Endodermal cell (in vitro differentiated cells): ENCODE measurements at regions not wholly inside any gene's neighbourhood (a gene's known extent, or its start where the extent isn't known, plus 50 kb on each side); places are given as distances from the start of the nearest gene placed in this dataset.

Experiments used
- DNase-seq: peaks from one replicate; pipeline ENCODE4 v3.0.0-alpha.2; 2017
- H3K27ac ChIP-seq: 2 replicates; pipeline ENCODE4 v1.5.1; 2013; ENCODE audit warnings: mild to moderate bottlenecking, low read depth, low read length, moderate library complexity
- H3K27me3 ChIP-seq: 2 replicates; pipeline ENCODE4 v1.6.1; 2013; ENCODE audit warnings: mild to moderate bottlenecking, low read length, moderate library complexity; ENCODE audit not compliant: insufficient read depth, control insufficient read depth, poor library complexity, severe bottlenecking
- H3K36me3 ChIP-seq: 2 replicates; pipeline ENCODE4 v1.7.0; 2013; ENCODE audit warnings: mild to moderate bottlenecking, low read length, moderate library complexity; ENCODE audit not compliant: control insufficient read depth, insufficient read depth
- H3K4me1 ChIP-seq: one replicate; pipeline ENCODE4 v1.7.0; 2013; ENCODE audit warnings: low read length; ENCODE audit not compliant: control insufficient read depth, insufficient read depth
- H3K4me3 ChIP-seq: 2 replicates; pipeline ENCODE4 v1.5.1; 2013; ENCODE audit warnings: mild to moderate bottlenecking, low read length, moderate library complexity
- H3K9ac ChIP-seq: 2 replicates; pipeline ENCODE4 v1.6.1; 2013; ENCODE audit warnings: mild to moderate bottlenecking, low read length, moderate library complexity; ENCODE audit not compliant: poor library complexity, severe bottlenecking; ENCODE audit errors: extremely low read depth
- H3K9me3 ChIP-seq: 2 replicates; pipeline ENCODE4 v1.6.1; 2013; ENCODE audit warnings: mild to moderate bottlenecking, low read length, moderate library complexity; ENCODE audit not compliant: control insufficient read depth
- H3K27ac Mint-ChIP-seq: 2 replicates; pipeline ENCODE4 v1.8.0; 2020; ENCODE audit warnings: mixed read lengths
- H3K27me3 Mint-ChIP-seq: 2 replicates; pipeline ENCODE4 v1.8.0; 2021; ENCODE audit warnings: mild to moderate bottlenecking, mixed read lengths; ENCODE audit not compliant: insufficient read depth
- H3K36me3 Mint-ChIP-seq: 2 replicates; pipeline ENCODE4 v1.8.0; 2020; ENCODE audit warnings: low read depth, mixed read lengths
- H3K4me1 Mint-ChIP-seq: 2 replicates; pipeline ENCODE4 v1.8.0; 2020; ENCODE audit warnings: mixed read lengths
- H3K4me3 Mint-ChIP-seq: 2 replicates; pipeline ENCODE4 v1.8.0; 2020; ENCODE audit warnings: mild to moderate bottlenecking, moderate library complexity, mixed read lengths
- H3K9me3 Mint-ChIP-seq: 2 replicates; pipeline ENCODE4 v1.8.0; 2020; ENCODE audit warnings: mild to moderate bottlenecking, mixed read lengths
- WGBS, 2 experiments: methylation state at CpG; one replicate each; pipeline versions ENCODE4 v1.1.5 to v1.1.7; 2013; ENCODE audit warnings: missing lambda C conversion rate in 2 of 2, mixed read lengths in 1 of 2; ENCODE audit not compliant: insufficient coverage in 1 of 2, insufficient read length in 1 of 2; 5-methylcytosine and 5-hydroxymethylcytosine counted together
- TF ChIP-seq, protein P1 (sequence below): fragments of 200-600 bp; sonication (generic); conservative IDR thresholded peaks from 2 replicates; pipeline ENCODE4 v1.5.0; 2021; ENCODE audit warnings: antibody characterized with exemption, mild to moderate bottlenecking

DNA sequence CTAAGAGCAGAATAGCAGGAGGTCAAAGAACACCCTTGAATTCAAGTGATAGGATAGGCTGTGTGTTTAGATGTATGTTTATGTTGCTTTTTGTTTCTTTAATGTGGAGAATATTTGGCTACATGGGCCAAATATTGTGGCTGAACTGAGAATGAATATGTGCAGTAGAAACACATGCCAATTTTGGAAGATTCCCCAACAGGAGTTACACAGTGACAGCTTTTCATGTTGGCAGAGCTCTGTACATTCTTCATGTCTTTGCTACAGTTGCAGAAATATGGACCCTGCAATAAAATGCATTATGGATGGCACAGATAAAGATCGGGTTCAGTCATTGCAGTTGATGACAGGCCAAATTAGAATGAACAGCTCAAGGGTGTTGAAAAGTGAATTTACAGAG is 82.8 kb upstream of the SLC4A4 start:
- Histone ChIP-seq H3K27ac (no peak overlapping the region), H3K9ac (no peak overlapping the region), H3K9me3 (no peaks in the 10 kb centered on the region), H3K27me3 (no peaks in the 10 kb centered on the region), H3K36me3 (no peaks in the 10 kb centered on the region), H3K4me3 (no peak overlapping the region), H3K4me1 (no peaks in the 10 kb centered on the region)
- Mint-ChIP-seq H3K27ac (no peak overlapping the region), H3K4me1 (peaks cover 1% of the 10 kb centered on the region), H3K4me3 (no peak overlapping the region), H3K27me3 (no peaks in the 10 kb centered on the region), H3K36me3 (no peaks in the 10 kb centered on the region), H3K9me3 (no peaks in the 10 kb centered on the region)
- DNase-seq: no peak
- 83 to 90% methylated on average over 1 of the region's 1 CpG for WGBS, 2 experiments
- TF ChIP-seq, protein P1, sequence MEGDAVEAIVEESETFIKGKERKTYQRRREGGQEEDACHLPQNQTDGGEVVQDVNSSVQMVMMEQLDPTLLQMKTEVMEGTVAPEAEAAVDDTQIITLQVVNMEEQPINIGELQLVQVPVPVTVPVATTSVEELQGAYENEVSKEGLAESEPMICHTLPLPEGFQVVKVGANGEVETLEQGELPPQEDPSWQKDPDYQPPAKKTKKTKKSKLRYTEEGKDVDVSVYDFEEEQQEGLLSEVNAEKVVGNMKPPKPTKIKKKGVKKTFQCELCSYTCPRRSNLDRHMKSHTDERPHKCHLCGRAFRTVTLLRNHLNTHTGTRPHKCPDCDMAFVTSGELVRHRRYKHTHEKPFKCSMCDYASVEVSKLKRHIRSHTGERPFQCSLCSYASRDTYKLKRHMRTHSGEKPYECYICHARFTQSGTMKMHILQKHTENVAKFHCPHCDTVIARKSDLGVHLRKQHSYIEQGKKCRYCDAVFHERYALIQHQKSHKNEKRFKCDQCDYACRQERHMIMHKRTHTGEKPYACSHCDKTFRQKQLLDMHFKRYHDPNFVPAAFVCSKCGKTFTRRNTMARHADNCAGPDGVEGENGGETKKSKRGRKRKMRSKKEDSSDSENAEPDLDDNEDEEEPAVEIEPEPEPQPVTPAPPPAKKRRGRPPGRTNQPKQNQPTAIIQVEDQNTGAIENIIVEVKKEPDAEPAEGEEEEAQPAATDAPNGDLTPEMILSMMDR: no peak

- TF ChIP-seq, protein P1: no peak
- Mint-ChIP-seq H3K4me3 (no peak overlapping the region), H3K36me3 (no peaks in the 10 kb centered on the region), H3K9me3 (no peaks in the 10 kb centered on the region), H3K4me1 (peaks cover 7% of the 10 kb centered on the region), H3K27me3 (no peaks in the 10 kb centered on the region), H3K27ac (no peak overlapping the region)
- Histone ChIP-seq H3K27me3 (no peaks in the 10 kb centered on the region), H3K9ac (no peak overlapping the region), H3K4me3 (no peak overlapping the region), H3K27ac (no peak overlapping the region), H3K36me3 (no peaks in the 10 kb centered on the region), H3K4me1 (no peaks in the 10 kb centered on the region), H3K9me3 (no peaks in the 10 kb centered on the region)
- no peak for DNase-seq
- WGBS, 2 experiments: 50 to 58% methylated on average over 2 to 3 of the region's 3 CpGs
Measured at GRCh38 chr4:71257761-71258160, 81.1 kb upstream of the SLC4A4 start.

DNA sequence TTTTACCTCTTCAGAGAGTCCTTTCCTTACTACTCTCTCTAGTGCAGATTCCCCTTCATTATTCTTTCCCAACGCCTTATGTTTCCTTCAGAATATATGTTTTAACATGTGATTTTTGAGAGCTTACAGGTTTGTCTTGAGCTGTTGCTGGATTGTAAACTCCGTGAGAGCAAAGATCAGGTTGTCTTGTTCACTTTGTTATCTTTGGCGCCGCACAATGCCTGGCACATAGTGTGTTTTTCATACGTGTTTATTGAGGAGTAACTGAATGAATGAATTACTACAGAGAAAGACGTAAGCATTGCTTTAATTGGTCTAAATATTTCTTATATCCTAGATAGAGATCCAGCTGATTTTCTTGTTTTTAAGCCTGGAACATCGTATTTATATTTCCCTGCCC is 80.5 kb upstream of the SLC4A4 start:
- H3K36me3 ChIP-seq: no peaks in the 10 kb centered on the region

More for the DNA sequence above, 80.5 kb upstream of the SLC4A4 start:
- Histone ChIP-seq H3K9ac (no peak overlapping the region), H3K4me1 (no peaks in the 10 kb centered on the region), H3K27me3 (no peaks in the 10 kb centered on the region), H3K4me3 (no peak overlapping the region), H3K9me3 (no peaks in the 10 kb centered on the region), H3K27ac (no peak overlapping the region)
- Mint-ChIP-seq H3K4me1 (peaks cover 7% of the 10 kb centered on the region), H3K4me3 (no peak overlapping the region), H3K27ac (no peak overlapping the region), H3K27me3 (no peaks in the 10 kb centered on the region), H3K9me3 (no peaks in the 10 kb centered on the region), H3K36me3 (no peaks in the 10 kb centered on the region)
- no peak for DNase-seq
- TF ChIP-seq, protein P1: no peak
- 92% methylated on average over 6 to 7 of the region's 7 CpGs for WGBS, 2 experiments
